ENCODE measurements at regions not wholly inside any gene's neighbourhood (a gene's known extent, or its start where the extent isn't known, plus 50 kb on each side); places are given as distances from the start of the nearest gene placed in this dataset.

GRCh38 chr1:5222626-5223025 is 568.2 kb downstream of the AJAP1 start:
- TF ChIP-seq POLR2A (IDR thresholded peaks at IDR 0.05), result no peak
- TF ChIP-seq CTCF (IDR thresholded peaks at IDR 0.05), result no peak
- TF ChIP-seq POLR2AphosphoS5 (IDR thresholded peaks at IDR 0.05), result no peak
- TF ChIP-seq EP300 (IDR thresholded peaks at IDR 0.05), result no peak
